Vagina (tissue), 2 donors: ENCODE measurements at regions not wholly inside any gene's neighbourhood (a gene's known extent, or its start where the extent isn't known, plus 50 kb on each side); places are given as distances from the start of the nearest gene placed in this dataset.

Experiments
- DNase-seq, 2 donors: peaks; one replicate each; pipeline ENCODE4 v3.0.0-alpha.2; 2017; ENCODE audit errors: extremely low spot score in 2 of 2
- H3K27ac ChIP-seq: fragments of 200-600 bp; sonication (generic); one replicate; pipeline ENCODE4 v1.5.1; 2019
- H3K27me3 ChIP-seq: fragments of 200-600 bp; sonication (generic); one replicate; pipeline ENCODE4 v1.5.1; 2019
- H3K36me3 ChIP-seq, 2 donors: fragments of 200-600 bp; sonication (generic); one replicate each; pipeline ENCODE4 v1.5.1; 2017 to 2019
- H3K4me1 ChIP-seq: fragments of 200-600 bp; sonication (generic); one replicate; pipeline ENCODE4 v1.5.1; 2019
- H3K4me3 ChIP-seq, 2 donors: fragments of 200-600 bp; sonication (generic); 1 replicate in 1 of 2; 2 replicates in 1 of 2; pipeline ENCODE4 v1.5.1; 2016 to 2019
- H3K9me3 ChIP-seq: fragments of 200-600 bp; sonication (generic); one replicate; pipeline ENCODE4 v1.5.1; 2019
- CTCF ChIP-seq, 3 experiments: fragments of 450-650 bp in 2 of 3; fragments of 200-600 bp in 1 of 3; sonication (generic) in 1 of 3; IDR thresholded peaks; one replicate each; pipeline ENCODE4 v1.5.1; 2017 to 2019; ENCODE audit warnings: antibody characterized with exemption in 3 of 3, mild to moderate bottlenecking in 2 of 3, moderate library complexity in 2 of 3
- POLR2A ChIP-seq, 2 donors: fragments of 450-650 bp; IDR thresholded peaks; one replicate each; pipeline ENCODE4 v1.6.1; 2017; ENCODE audit warnings: antibody characterized with exemption in 2 of 2, mild to moderate bottlenecking in 2 of 2, moderate library complexity in 2 of 2
- POLR2AphosphoS5 ChIP-seq, 2 donors: sonication (generic); formaldehyde crosslinking; IDR thresholded peaks; one replicate each; pipeline ENCODE4 v1.9.0; 2017; ENCODE audit warnings: antibody characterized with exemption in 2 of 2, mild to moderate bottlenecking in 2 of 2, low read depth in 1 of 2; ENCODE audit not compliant: insufficient read depth in 1 of 2
- intact Hi-C: fragments of 100-400 bp; cut with DNase I; formaldehyde crosslinking; loops from one replicate; pipeline ENCODE4 v1.15.1; 2023

GRCh38 chr6:48775157-48775556 is 664.2 kb upstream of the PTCHD4 start:
- intact Hi-C loops, result no loop called here
- H3K36me3 ChIP-seq, result no peaks in the 10 kb centered on the region
- H3K27me3 ChIP-seq, result no peaks in the 10 kb centered on the region
- H3K4me3 ChIP-seq, result no peak overlapping the region
- DNase-seq, result no peak
- H3K9me3 ChIP-seq, result no peaks in the 10 kb centered on the region
- H3K27ac ChIP-seq, result no peak overlapping the region
- TF ChIP-seq POLR2AphosphoS5 (IDR thresholded peaks at IDR 0.05; ENCODE audit: insufficient read depth in 1 of 2, low read depth in 1 of 2), result no peak
- H3K4me1 ChIP-seq, result no peaks in the 10 kb centered on the region

GRCh38 chr6:48774276-48774675 is 663.3 kb upstream of the PTCHD4 start:
- H3K27me3 ChIP-seq, result no peaks in the 10 kb centered on the region
- intact Hi-C loops, result no loop called here
- no peak overlapping the region for H3K4me3 ChIP-seq
- TF ChIP-seq POLR2A (IDR thresholded peaks at IDR 0.05) (no peak), POLR2AphosphoS5 (IDR thresholded peaks at IDR 0.05; ENCODE audit: insufficient read depth in 1 of 2, low read depth in 1 of 2) (no peak), CTCF (IDR thresholded peaks at IDR 0.05) (no peak)
- H3K9me3 ChIP-seq, result no peaks in the 10 kb centered on the region
- no peak overlapping the region for H3K27ac ChIP-seq
- no peak for DNase-seq
- no peaks in the 10 kb centered on the region for H3K36me3 ChIP-seq
- no peaks in the 10 kb centered on the region for H3K4me1 ChIP-seq

- intact Hi-C loops, result no loop called here
Measured at GRCh38 chr6:48766349-48766748, 655.4 kb upstream of the PTCHD4 start.

GRCh38 chr6:48765352-48765961 is 654.5 kb upstream of the PTCHD4 start:
- intact Hi-C loops, result no loop called here
- Histone ChIP-seq H3K27me3 (no peaks in the 10 kb centered on the region), H3K4me3 (no peak overlapping the region), H3K36me3 (no peaks in the 10 kb centered on the region), H3K9me3 (no peaks in the 10 kb centered on the region), H3K27ac (no peak overlapping the region), H3K4me1 (no peaks in the 10 kb centered on the region)
- DNase-seq, result no peak
- TF ChIP-seq POLR2AphosphoS5 (IDR thresholded peaks at IDR 0.05; ENCODE audit: insufficient read depth in 1 of 2, low read depth in 1 of 2), result no peak
- no peak for TF ChIP-seq CTCF (IDR thresholded peaks at IDR 0.05)
- no peak for TF ChIP-seq POLR2A (IDR thresholded peaks at IDR 0.05)

More at GRCh38 chr6:48766349-48766748, 655.4 kb upstream of the PTCHD4 start:
- TF ChIP-seq POLR2AphosphoS5 (IDR thresholded peaks at IDR 0.05; ENCODE audit: insufficient read depth in 1 of 2, low read depth in 1 of 2), result peak in 1 of 2 donors; percentile 42
- TF ChIP-seq CTCF (IDR thresholded peaks at IDR 0.05), result no peak
- TF ChIP-seq POLR2A (IDR thresholded peaks at IDR 0.05), result no peak
- Histone ChIP-seq H3K4me3 (no peak overlapping the region), H3K36me3 (no peaks in the 10 kb centered on the region), H3K4me1 (no peaks in the 10 kb centered on the region), H3K27ac (no peak overlapping the region), H3K27me3 (no peaks in the 10 kb centered on the region), H3K9me3 (no peaks in the 10 kb centered on the region)
- DNase-seq, result no peak

GRCh38 chr6:48764286-48765044 is 653.5 kb upstream of the PTCHD4 start:
- H3K4me3 ChIP-seq, result no peak overlapping the region
- no peak overlapping the region for H3K27ac ChIP-seq
- intact Hi-C loops, result no loop called here
- H3K9me3 ChIP-seq, result no peaks in the 10 kb centered on the region
- no peaks in the 10 kb centered on the region for H3K36me3 ChIP-seq
- H3K27me3 ChIP-seq, result no peaks in the 10 kb centered on the region
- TF ChIP-seq CTCF (IDR thresholded peaks at IDR 0.05) (no peak), POLR2AphosphoS5 (IDR thresholded peaks at IDR 0.05; ENCODE audit: insufficient read depth in 1 of 2, low read depth in 1 of 2) (no peak), POLR2A (IDR thresholded peaks at IDR 0.05) (no peak)
- H3K4me1 ChIP-seq, result no peaks in the 10 kb centered on the region
- DNase-seq, result no peak
